NCI-H82 (cell line): ENCODE measurements at regions not wholly inside any gene's neighbourhood (a gene's known extent, or its start where the extent isn't known, plus 50 kb on each side); places are given as distances from the start of the nearest gene placed in this dataset.
A peak's percentile ranks its signal among the peaks of the same experiment; 100 is the strongest.

Experiments used
- DNase-seq: peaks from one replicate; lab custom pipeline; 2025; lab: John Stamatoyannopoulos, UW

DNA sequence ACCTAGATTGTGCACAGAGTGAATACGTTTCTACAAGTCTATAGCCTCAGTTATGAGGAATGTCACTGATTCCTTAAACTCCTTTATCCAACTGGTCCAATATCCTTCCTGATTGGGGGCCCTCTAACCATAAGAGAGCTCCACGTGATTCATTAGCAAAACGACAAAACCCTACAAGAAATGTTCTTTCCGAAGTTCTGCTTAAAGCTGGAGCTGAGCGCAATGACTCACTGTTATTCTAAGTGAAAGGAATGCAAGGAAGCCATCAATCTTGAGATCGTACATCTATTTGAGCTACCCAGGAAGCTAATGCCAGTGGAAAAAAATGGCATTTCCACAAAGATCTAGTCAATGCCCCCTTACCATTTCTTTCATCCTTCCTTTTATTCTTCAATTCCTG is 354.9 kb upstream of the CDH20 start:
- DNase-seq: no peak

DNA sequence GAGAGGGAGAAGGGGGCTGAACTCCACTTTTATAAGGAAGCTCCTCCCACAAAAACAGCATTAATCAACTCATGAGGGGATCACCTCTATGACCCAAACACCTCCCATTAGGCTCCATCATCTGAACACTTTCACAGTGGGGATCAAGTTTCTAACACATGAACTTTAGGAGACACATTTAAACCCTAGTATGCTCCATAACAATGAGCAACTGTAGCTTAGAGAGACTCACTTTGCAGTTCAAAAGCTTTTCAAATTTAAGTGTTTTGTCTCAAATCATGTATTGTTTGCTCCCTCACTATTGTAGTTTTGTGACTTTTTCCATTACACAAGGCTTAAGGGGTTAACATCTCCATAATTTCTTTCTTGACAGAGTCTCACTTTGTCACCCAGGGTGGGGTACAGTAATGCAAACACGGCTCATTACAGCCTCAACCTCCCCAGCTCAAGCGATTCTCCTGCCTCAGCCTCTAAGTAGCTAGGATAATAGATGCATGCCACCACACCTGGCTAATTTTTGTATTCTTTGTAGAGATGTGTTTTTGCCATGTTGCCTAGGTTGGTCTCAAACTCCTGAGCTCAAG is 352.7 kb upstream of the CDH20 start:
- no peak for DNase-seq

- DNase-seq: no peak
Measured at GRCh38 chr18:60981682-60982328, 351.4 kb upstream of the CDH20 start.

GRCh38 chr18:60982329-60982695 is 350.9 kb upstream of the CDH20 start:
- no peak for DNase-seq

DNA sequence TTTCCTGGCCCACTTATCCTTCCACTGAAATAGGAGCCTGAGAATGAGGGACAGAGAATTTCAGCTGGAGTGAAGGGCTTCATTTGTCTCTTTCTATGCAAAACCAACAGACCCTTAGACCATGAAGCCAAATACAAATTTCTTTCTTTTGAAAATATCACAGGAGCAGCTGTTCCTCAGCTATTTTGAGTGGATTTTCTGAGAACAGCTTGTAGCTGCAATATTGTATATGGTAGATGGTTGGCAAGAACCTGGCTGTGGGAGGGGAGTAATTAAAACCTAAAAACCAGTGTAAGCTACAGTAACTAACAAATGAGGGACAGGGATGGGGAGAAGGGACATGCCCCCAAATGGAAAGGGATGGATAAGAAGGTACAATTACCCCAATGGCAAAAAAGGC is 350.3 kb upstream of the CDH20 start:
- DNase-seq: no peak

DNA sequence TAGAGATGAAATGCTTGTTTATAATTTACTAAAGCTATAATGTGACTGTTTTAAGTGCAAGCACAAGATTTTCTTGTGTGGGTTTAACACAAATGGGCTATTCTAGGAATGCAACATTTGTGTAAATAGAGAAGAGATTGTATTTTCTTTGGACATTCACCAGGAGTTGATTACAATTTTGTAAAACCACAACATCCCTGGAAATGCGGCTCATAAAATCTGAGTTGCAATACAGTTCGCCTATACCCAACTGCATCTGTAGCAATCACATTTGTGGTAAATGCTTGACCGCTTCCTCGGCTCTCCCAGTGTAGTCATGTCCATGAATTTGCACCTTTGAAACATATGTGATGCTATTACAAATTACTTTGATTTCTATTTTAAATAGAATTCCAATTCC is 348.7 kb upstream of the CDH20 start:
- no peak for DNase-seq

GRCh38 chr18:60987963-60988362 is 345.3 kb upstream of the CDH20 start:
- DNase-seq: no peak

DNA sequence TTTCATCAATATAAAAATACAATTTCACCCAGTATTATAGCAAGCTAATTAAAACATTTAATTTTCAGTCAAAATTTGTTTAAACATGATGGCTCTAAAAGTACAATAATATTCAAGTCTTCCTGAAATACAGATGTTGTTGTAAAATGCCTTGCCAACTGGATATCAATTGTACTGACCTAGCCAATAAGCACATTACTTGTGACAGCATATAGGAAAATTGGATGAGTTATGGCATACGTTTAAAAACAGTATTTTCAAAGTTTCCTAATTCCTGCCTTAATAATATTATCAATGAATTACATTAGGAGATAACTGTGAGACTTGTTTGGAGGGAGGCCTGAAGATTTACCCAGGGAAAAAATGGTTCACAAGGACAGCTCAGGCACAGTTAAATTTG is 336.9 kb upstream of the CDH20 start:
- DNase-seq: no peak

DNA sequence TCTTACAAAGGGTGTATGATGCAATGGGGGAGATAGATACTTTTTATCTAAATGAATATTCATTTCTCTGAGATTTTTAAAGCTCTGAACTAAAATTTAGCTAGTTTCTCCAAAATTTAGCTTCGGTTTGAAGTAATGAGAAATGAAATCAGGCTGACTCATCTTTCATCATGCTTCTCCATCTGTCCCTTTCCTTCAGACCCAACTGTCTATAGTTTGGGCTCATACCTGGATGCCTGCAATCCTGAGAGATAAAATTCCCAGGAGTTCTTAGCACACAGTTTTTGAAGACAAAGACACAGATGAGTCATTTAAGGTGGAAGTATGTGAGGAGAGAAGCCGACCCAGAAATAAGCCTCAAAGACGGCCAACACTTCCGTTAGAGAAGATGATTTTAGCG is 336.4 kb upstream of the CDH20 start:
- DNase-seq: no peak

- DNase-seq: no peak
Measured at GRCh38 chr18:61001138-61001537, 332.1 kb upstream of the CDH20 start.

DNA sequence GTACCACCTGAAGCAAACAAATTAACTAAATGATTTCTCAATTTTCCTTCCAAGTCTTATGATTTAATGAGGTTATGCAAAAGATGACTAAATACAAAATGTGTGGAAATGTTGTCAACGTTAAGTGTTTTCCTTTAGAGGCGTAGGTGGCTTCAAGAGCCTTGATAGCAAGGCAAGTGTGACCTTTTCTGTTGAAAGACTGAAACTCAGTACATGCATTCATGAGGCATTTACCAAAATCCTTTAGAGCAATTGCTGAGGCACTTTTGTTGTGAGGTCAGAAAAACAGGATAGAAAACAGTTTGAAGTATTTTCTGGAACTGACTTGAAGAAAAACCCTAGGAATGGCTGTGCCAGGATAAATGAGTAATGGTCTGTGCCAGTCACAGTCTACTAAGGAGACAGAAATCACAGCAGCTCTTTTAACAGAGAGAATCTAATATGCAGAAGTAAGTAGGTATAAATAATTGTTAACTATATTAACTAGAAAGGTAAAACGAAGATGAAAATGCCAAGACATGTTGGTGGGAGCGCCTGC is 326.5 kb upstream of the CDH20 start:
- no peak for DNase-seq

DNA sequence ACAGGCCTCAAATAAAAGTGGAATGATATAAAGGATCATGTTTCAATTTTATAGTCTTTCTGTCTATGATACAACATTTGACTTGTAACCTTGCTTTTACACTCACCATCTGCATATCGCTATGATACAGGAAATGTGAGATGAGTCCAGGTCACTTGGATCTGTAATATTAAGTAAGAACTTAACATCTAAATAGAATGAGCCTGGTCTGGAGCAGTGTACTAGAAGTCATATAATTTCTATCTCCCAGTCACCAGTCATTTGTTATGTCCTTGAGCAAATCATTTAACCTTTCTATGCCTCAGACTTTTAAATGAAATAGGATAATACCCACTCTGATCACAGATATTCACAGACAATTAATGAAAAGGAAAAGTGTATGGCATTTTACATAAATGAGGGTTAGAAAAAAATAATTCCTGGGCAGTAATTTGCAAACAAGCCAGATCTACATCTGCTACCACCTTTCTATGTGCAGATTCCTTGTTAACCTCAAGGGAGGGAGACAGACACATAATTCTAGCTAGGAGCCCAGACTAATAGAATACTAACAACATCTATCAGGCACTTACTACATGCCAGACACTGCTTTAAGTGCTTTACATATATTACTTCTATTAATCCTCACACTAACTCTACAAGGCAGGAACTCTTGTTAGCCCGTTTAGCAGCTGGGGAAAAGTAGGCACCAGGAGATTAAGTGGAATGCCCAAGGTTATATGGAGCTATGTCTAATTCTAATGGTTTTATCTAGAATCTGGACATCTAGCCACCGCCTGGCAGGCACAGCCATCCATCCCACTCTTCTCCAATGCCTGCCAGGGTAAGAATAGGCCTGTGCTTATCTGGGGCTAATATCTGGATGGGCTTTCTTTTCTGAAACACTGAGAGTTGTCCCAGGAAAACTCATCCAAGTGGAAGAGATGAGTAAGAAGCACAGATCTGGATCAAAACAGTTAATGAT is 313.6 kb upstream of the CDH20 start:
- peak; percentile 80 for DNase-seq

GRCh38 chr18:61025596-61025995 is 307.6 kb upstream of the CDH20 start:
- DNase-seq: no peak

GRCh38 chr18:61031626-61032025 is 301.6 kb upstream of the CDH20 start:
- DNase-seq: no peak

DNA sequence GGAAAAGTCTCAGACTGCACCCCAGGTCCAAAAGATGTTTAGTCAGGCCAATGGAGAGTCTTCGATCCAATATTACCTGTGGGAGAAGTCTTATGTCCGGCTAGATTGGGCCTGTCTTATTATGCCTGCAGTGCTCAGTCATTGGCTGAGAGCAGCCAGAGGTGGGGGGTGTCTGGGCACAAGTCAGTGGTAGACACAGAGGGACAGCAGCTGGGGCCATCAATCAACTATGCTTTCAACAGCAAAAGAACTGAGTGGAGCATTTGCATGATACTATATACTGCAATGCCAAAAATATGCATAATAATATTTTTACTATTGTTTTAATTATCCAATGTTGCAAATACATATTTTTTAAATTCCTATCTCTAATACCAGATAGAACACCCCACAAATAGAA is 298.6 kb upstream of the CDH20 start:
- DNase-seq: peak; percentile 51

DNA sequence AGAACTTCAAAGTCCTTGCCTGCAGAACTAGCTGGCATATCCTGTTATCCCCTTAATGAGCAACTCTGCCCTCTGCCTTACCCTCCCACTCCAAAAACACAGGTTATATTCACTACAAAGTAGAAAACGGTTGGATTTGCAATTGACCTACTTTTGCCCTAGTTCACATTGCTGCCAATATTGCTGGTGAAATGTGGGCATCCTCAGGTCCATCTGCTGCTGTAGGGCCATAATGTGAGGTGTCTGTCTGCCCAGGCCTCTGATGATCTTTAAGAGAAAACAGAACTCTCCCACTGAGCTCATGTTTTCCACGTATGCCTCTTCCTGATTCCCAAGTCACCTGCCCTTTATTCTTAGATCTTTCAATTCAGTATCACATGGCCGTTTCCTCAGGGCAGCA is 294.0 kb upstream of the CDH20 start:
- DNase-seq: no peak

DNA sequence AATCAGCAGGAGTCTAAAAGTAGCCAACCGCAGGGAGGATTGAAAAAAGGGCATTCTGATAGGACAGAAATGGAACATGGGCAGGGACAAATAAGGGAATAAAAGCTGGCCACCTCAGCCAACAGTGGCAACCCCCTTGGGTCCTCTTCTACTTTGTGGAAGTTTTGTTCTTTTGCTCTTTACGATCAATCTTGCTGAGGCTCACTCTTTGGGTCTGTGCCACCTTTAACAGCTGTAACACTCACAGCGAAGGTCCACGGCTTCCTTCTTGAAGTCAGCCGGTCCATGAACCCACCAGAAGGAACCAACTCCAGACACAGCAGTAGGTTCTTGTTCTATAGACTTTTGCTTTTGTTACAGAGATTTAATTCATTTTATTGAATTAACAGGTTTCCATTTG is 285.4 kb upstream of the CDH20 start:
- DNase-seq: no peak

- DNase-seq: no peak
Measured at GRCh38 chr18:61057443-61057842, 275.8 kb upstream of the CDH20 start.

GRCh38 chr18:61062258-61062657 is 271.0 kb upstream of the CDH20 start:
- DNase-seq: no peak

- no peak for DNase-seq
Measured at GRCh38 chr18:61064911-61065310, 268.3 kb upstream of the CDH20 start.

- DNase-seq: no peak
Measured at GRCh38 chr18:61076986-61077385, 256.2 kb upstream of the CDH20 start.

- no peak for DNase-seq
Measured at GRCh38 chr18:61079714-61080113, 253.5 kb upstream of the CDH20 start.

DNA sequence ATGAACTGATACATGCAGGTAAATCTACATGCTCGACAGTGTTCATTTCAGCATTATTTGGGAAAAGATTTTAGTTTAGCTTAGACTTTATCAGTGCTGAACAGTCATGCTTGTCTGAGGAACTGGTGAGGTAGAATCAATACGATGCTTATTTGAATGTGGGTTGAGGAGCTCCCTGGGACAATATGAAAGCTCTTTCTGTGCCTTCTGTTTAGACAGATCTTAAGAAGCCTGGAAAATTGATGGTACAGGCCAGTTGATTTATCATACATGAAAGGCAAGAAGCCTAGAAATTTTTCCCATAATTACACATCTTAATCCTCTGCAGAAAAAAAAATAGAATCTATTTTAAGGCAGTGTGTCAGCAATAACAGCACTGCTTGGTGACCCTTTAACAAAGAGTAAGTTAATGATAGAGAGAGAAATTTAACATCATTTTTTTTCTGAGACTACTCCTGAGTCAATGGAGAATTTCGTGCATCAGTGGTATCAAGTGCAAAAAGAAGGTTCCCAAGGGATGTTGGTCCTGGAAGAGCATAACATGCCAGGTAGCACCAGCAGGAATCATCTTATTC is 252.2 kb upstream of the CDH20 start:
- no peak for DNase-seq
